B cell (primary cell): ENCODE measurements at regions not wholly inside any gene's neighbourhood (a gene's known extent, or its start where the extent isn't known, plus 50 kb on each side); places are given as distances from the start of the nearest gene placed in this dataset.

Experiments used
- ATAC-seq: fragments of 200-7000 bp; cut with Tn5 transposase; one replicate; pipeline ENCODE4 v1.10.0; 2021; ENCODE audit warnings: low read depth, mild to moderate bottlenecking, moderate number of reproducible peaks, moderate library complexity
- CTCF ChIA-PET: fragments of 350-600 bp; sonication (Branson Sonifier 250); formaldehyde crosslinking; loops from one replicate; lab custom pipeline; 2021; ENCODE audit warnings: antibody characterized with exemption, inconsistent platforms; lab: Charles Lee
- POLR2A ChIA-PET: fragments of 350-600 bp; sonication (Branson Sonifier 250); formaldehyde crosslinking; loops from one replicate; lab custom pipeline; 2021; ENCODE audit warnings: antibody characterized with exemption; lab: Charles Lee
- DNase-seq: peaks from one replicate; pipeline ENCODE4 v3.0.0; 2013
- H2AFZ ChIP-seq: 2 replicates; pipeline ENCODE4 v1.6.1; 2012; ENCODE audit warnings: mild to moderate bottlenecking, low read depth, low read length; ENCODE audit not compliant: insufficient read depth, poor library complexity, severe bottlenecking
- H3K27ac ChIP-seq, 2 donors: 1 replicate in 1 of 2; 2 replicates in 1 of 2; pipeline ENCODE4 v1.5.1; 2012 to 2013; ENCODE audit warnings: low read length in 2 of 2, mild to moderate bottlenecking in 2 of 2, moderate library complexity in 1 of 2
- H3K27me3 ChIP-seq, 4 experiments: fragments of 200-600 bp in 1 of 4; sonication (generic) in 1 of 4; replicated peaks in 1 of 4; 1 replicate in 2 of 4; 2 replicates in 2 of 4; pipeline versions ENCODE4 v1.6.1 to v1.7.0; 2013 to 2016; ENCODE audit warnings: low read length in 3 of 4, mild to moderate bottlenecking in 2 of 4, mixed read lengths in 1 of 4, moderate library complexity in 1 of 4; ENCODE audit not compliant: insufficient read depth in 4 of 4, control insufficient read depth in 3 of 4; ENCODE audit errors: control extremely low read depth in 1 of 4
- H3K36me3 ChIP-seq, 2 experiments: replicated peaks in 1 of 2; 1 replicate in 1 of 2; 2 replicates in 1 of 2; pipeline versions ENCODE4 v1.6.1 to v1.7.1; 2013; ENCODE audit warnings: low read length in 1 of 2; ENCODE audit not compliant: insufficient read depth in 2 of 2, control insufficient read depth in 1 of 2; ENCODE audit errors: control extremely low read depth in 1 of 2, extremely low read depth in 1 of 2
- H3K4me1 ChIP-seq, 2 donors: fragments of 200-600 bp in 1 of 2; sonication (generic) in 1 of 2; 1 replicate in 1 of 2; 2 replicates in 1 of 2; pipeline versions ENCODE4 v1.5.1 to v1.6.1; 2013 to 2017; ENCODE audit warnings: low read length in 2 of 2; ENCODE audit not compliant: control insufficient read depth in 2 of 2, insufficient read depth in 2 of 2
- H3K4me2 ChIP-seq: replicated peaks from 2 replicates; pipeline ENCODE3; 2012; ENCODE audit warnings: mild to moderate bottlenecking, low read depth, low read length; ENCODE audit not compliant: poor library complexity, severe bottlenecking
- H3K4me3 ChIP-seq, 5 experiments: fragments of 200-600 bp in 1 of 5; sonication (generic) in 1 of 5; 1 replicate in 3 of 5; 2 replicates in 2 of 5; pipeline versions ENCODE4 v1.5.1 to v1.7.0; 2011 to 2016; ENCODE audit warnings: low read length in 4 of 5, mild to moderate bottlenecking in 4 of 5, low read depth in 2 of 5, control low read depth in 1 of 5, moderate library complexity in 1 of 5; ENCODE audit not compliant: insufficient read depth in 1 of 5; ENCODE audit errors: control extremely low read depth in 1 of 5, extremely low read depth in 1 of 5
- H3K79me2 ChIP-seq: fragments of 200-600 bp; sonication (generic); one replicate; pipeline ENCODE4 v1.6.0; 2016; ENCODE audit warnings: low read length; ENCODE audit not compliant: control insufficient read depth, insufficient read depth
- H3K9ac ChIP-seq: fragments of 200-600 bp; sonication (generic); 2 replicates; pipeline ENCODE4 v1.6.1; 2017; ENCODE audit warnings: mild to moderate bottlenecking, low read length, moderate library complexity
- H3K9me3 ChIP-seq, 3 donors: one replicate each; pipeline versions ENCODE4 v1.6.1 to v1.7.1; 2013; ENCODE audit warnings: low read length in 2 of 3; ENCODE audit not compliant: control insufficient read depth in 2 of 3, insufficient read depth in 1 of 3; ENCODE audit errors: control extremely low read depth in 1 of 3
- H4K20me1 ChIP-seq: 2 replicates; pipeline ENCODE4 v1.6.0; 2012; ENCODE audit warnings: mild to moderate bottlenecking, low read length; ENCODE audit not compliant: insufficient read depth, control insufficient read depth, poor library complexity, severe bottlenecking
- H3K27ac Mint-ChIP-seq: one replicate; pipeline ENCODE4 v1.8.0; 2021; ENCODE audit warnings: mixed read lengths
- H3K27me3 Mint-ChIP-seq: one replicate; pipeline ENCODE4 v1.8.0; 2021; ENCODE audit warnings: mixed read lengths
- H3K4me1 Mint-ChIP-seq: one replicate; pipeline ENCODE4 v1.8.0; 2021; ENCODE audit warnings: mixed read lengths
- H3K4me3 Mint-ChIP-seq: one replicate; pipeline ENCODE4 v1.8.0; 2021; ENCODE audit warnings: mixed read lengths
- H3K9me3 Mint-ChIP-seq: one replicate; pipeline ENCODE4 v1.8.0; 2022; ENCODE audit warnings: mixed read lengths; ENCODE audit not compliant: insufficient read depth
- EZH2 ChIP-seq: IDR thresholded peaks from 2 replicates; pipeline ENCODE4 v1.6.1; 2012; ENCODE audit warnings: borderline replicate concordance, low read depth, mild to moderate bottlenecking, moderate library complexity, low read length; ENCODE audit not compliant: insufficient read depth, poor library complexity, severe bottlenecking
- WGBS: methylation state at CpG from one replicate; pipeline ENCODE4 v1.1.5; 2013; ENCODE audit warnings: missing lambda C conversion rate; ENCODE audit not compliant: insufficient coverage; 5-methylcytosine and 5-hydroxymethylcytosine counted together
- intact Hi-C: fragments of 100-400 bp; cut with micrococcal nuclease; formaldehyde crosslinking; loops from one replicate; pipeline ENCODE4 v1.10.0; 2022
- TF ChIP-seq, protein P1 (sequence below): fragments of 200-600 bp; IDR thresholded peaks from one replicate; pipeline ENCODE4 v1.8.0; 2022; ENCODE audit warnings: antibody characterized with exemption, mild to moderate bottlenecking

- 81% methylated on average over 4 of the region's 4 CpGs for WGBS
- Histone ChIP-seq H3K27ac (no peak overlapping the region), H2AFZ (no peak overlapping the region), H3K9me3 (no peaks in the 10 kb centered on the region), H3K4me3 (no peak overlapping the region), H3K9ac (no peak overlapping the region), H3K36me3 (no peaks in the 10 kb centered on the region), H3K79me2 (no peaks in the 10 kb centered on the region), H3K4me2 (no peak overlapping the region), H3K27me3 (peaks cover 0 to 5% (median 0%) of the 10 kb centered on the region in 4 experiments), H3K4me1 (no peaks in the 10 kb centered on the region), H4K20me1 (no peaks in the 10 kb centered on the region)
- Mint-ChIP-seq H3K4me3 (no peak overlapping the region), H3K4me1 (no peaks in the 10 kb centered on the region), H3K27ac (no peak overlapping the region), H3K9me3 (no peaks in the 10 kb centered on the region), H3K27me3 (peaks cover 31% of the 10 kb centered on the region)
- ChIA-PET POLR2A (no interaction called here), CTCF (no interaction called here)
- intact Hi-C loops, result no loop called here
- no peak for DNase-seq
- no peak for ATAC-seq
- TF ChIP-seq, protein P1, sequence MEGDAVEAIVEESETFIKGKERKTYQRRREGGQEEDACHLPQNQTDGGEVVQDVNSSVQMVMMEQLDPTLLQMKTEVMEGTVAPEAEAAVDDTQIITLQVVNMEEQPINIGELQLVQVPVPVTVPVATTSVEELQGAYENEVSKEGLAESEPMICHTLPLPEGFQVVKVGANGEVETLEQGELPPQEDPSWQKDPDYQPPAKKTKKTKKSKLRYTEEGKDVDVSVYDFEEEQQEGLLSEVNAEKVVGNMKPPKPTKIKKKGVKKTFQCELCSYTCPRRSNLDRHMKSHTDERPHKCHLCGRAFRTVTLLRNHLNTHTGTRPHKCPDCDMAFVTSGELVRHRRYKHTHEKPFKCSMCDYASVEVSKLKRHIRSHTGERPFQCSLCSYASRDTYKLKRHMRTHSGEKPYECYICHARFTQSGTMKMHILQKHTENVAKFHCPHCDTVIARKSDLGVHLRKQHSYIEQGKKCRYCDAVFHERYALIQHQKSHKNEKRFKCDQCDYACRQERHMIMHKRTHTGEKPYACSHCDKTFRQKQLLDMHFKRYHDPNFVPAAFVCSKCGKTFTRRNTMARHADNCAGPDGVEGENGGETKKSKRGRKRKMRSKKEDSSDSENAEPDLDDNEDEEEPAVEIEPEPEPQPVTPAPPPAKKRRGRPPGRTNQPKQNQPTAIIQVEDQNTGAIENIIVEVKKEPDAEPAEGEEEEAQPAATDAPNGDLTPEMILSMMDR, result no peak
- TF ChIP-seq EZH2, result no peak
Measured at GRCh38 chr1:30267046-30267445, 456.3 kb downstream of the MATN1 start.

GRCh38 chr1:30265127-30266070 lies 458.0 kb downstream of the MATN1 start:
- Histone ChIP-seq H3K4me3 (no peak overlapping the region), H3K4me2 (no peak overlapping the region), H3K27ac (no peak overlapping the region), H2AFZ (no peak overlapping the region), H3K9me3 (no peaks in the 10 kb centered on the region), H3K4me1 (no peaks in the 10 kb centered on the region), H3K27me3 (peaks cover 0 to 5% (median 0%) of the 10 kb centered on the region in 4 experiments), H3K9ac (no peak overlapping the region), H4K20me1 (no peaks in the 10 kb centered on the region), H3K36me3 (no peaks in the 10 kb centered on the region), H3K79me2 (no peaks in the 10 kb centered on the region)
- TF ChIP-seq EZH2, result no peak
- TF ChIP-seq, protein P1, result no peak
- no peaks in the 10 kb centered on the region for H3K9me3 Mint-ChIP-seq
- H3K27ac Mint-ChIP-seq, result no peak overlapping the region
- H3K4me3 Mint-ChIP-seq, result no peak overlapping the region
- ChIA-PET POLR2A (no interaction called here), CTCF (no interaction called here)
- intact Hi-C loops, result no loop called here
- ATAC-seq, result no peak
- peaks cover 27% of the 10 kb centered on the region for H3K27me3 Mint-ChIP-seq
- DNase-seq, result no peak
- 85% methylated on average over 10 of the region's 15 CpGs for WGBS
- H3K4me1 Mint-ChIP-seq, result no peaks in the 10 kb centered on the region
